Body of pancreas (tissue), 4 donors: ENCODE measurements at regions not wholly inside any gene's neighbourhood (a gene's known extent, or its start where the extent isn't known, plus 50 kb on each side); places are given as distances from the start of the nearest gene placed in this dataset.

Experiments used
- POLR2A ChIP-seq, 3 donors: fragments of 450-650 bp; IDR thresholded peaks; one replicate each; pipeline ENCODE4 v1.6.1; 2016; ENCODE audit warnings: antibody characterized with exemption in 3 of 3, mild to moderate bottlenecking in 2 of 3
- TF ChIP-seq, protein P1 (sequence below), 7 experiments: fragments of 450-650 bp in 4 of 7; fragments of 200-600 bp in 3 of 7; sonication (generic) in 3 of 7; IDR thresholded peaks; one replicate each; pipeline ENCODE4 v1.5.1; 2016 to 2019; ENCODE audit warnings: antibody characterized with exemption in 7 of 7

DNA sequence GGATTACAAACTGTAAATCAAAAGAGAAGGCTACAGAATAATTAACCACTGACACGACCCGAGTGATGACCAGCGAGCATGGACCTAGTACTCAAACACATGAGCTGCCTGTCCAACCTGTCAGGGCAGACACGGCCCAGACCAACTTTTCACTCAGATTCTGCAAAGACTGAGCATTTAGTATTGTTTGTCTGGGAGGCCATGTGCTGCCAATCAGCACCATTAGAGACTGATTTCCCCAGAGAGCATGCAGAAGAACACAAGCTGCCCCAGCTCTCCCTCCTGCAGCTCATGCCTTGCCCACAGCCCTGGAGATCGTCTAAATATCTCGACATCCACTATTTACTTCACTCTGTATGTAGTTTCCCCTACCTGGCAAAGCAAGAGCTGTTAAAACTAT, 172.6 kb upstream of the INHBA start:
- TF ChIP-seq, protein P1, sequence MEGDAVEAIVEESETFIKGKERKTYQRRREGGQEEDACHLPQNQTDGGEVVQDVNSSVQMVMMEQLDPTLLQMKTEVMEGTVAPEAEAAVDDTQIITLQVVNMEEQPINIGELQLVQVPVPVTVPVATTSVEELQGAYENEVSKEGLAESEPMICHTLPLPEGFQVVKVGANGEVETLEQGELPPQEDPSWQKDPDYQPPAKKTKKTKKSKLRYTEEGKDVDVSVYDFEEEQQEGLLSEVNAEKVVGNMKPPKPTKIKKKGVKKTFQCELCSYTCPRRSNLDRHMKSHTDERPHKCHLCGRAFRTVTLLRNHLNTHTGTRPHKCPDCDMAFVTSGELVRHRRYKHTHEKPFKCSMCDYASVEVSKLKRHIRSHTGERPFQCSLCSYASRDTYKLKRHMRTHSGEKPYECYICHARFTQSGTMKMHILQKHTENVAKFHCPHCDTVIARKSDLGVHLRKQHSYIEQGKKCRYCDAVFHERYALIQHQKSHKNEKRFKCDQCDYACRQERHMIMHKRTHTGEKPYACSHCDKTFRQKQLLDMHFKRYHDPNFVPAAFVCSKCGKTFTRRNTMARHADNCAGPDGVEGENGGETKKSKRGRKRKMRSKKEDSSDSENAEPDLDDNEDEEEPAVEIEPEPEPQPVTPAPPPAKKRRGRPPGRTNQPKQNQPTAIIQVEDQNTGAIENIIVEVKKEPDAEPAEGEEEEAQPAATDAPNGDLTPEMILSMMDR (IDR thresholded peaks at IDR 0.05), result no peak
- TF ChIP-seq POLR2A (IDR thresholded peaks at IDR 0.05), result no peak
